ENCODE measurements at regions not wholly inside any gene's neighbourhood (a gene's known extent, or its start where the extent isn't known, plus 50 kb on each side); places are given as distances from the start of the nearest gene placed in this dataset.
A peak's percentile ranks its signal among the peaks of the same experiment; 100 is the strongest.

- TF ChIP-seq EZH2 (IDR thresholded peaks at IDR 0.05; ENCODE audit: low read length, missing control alignments): no peak
- TF ChIP-seq CTCF (conservative IDR thresholded peaks at IDR 0.05 in 1 of 2, IDR thresholded peaks at IDR 0.05 in 1 of 2; ENCODE audit: low read depth in 1 of 2, low read length in 2 of 2): no peak
- H4K20me1 ChIP-seq (ENCODE audit: control insufficient read depth, extremely low read depth, insufficient read depth, low read length): no peaks in the 10 kb centered on the region
- peak in 1 of 2 donors; percentile 1 for DNase-seq (ENCODE audit: low read depth in 2 of 2)
- no peaks in the 10 kb centered on the region for H3K9me3 ChIP-seq (ENCODE audit: control insufficient read depth, insufficient read depth, low read depth, low read length)
- H3K36me3 ChIP-seq (ENCODE audit: control insufficient read depth, insufficient read depth, low read length): no peaks in the 10 kb centered on the region
- H3K9ac ChIP-seq (ENCODE audit: insufficient read depth, low read length): no peak overlapping the region
- H3K4me2 ChIP-seq (ENCODE audit: extremely low read depth, insufficient read depth, low read length): no peak overlapping the region
- H2AFZ ChIP-seq (ENCODE audit: low read length): no peak overlapping the region
- no peak overlapping the region for H3K27ac ChIP-seq (ENCODE audit: insufficient read depth, low read length)
- H3K27me3 ChIP-seq (ENCODE audit: control insufficient read depth, insufficient read depth, low read length): no peaks in the 10 kb centered on the region
- H3K4me3 ChIP-seq (replicated peaks in 1 of 4; ENCODE audit: control extremely low read depth in 1 of 4, insufficient read depth in 1 of 4, low read depth in 3 of 4, low read length in 4 of 4): no peak overlapping the region
- no peaks in the 10 kb centered on the region for H3K4me1 ChIP-seq (ENCODE audit: control insufficient read depth, extremely low read depth, insufficient read depth, low read length)
- no peaks in the 10 kb centered on the region for H3K79me2 ChIP-seq (ENCODE audit: control insufficient read depth, insufficient read depth, low read length)
These were observed 642.3 kb upstream of the LINC00305 start for GRCh38 chr18:64791236-64791635.

GRCh38 chr18:64785686-64786085 is 636.8 kb upstream of the LINC00305 start:
- no peak for TF ChIP-seq CTCF (conservative IDR thresholded peaks at IDR 0.05 in 1 of 2, IDR thresholded peaks at IDR 0.05 in 1 of 2; ENCODE audit: low read depth in 1 of 2, low read length in 2 of 2)
- TF ChIP-seq EZH2 (IDR thresholded peaks at IDR 0.05; ENCODE audit: low read length, missing control alignments): no peak
- no peak overlapping the region for H3K9ac ChIP-seq (ENCODE audit: insufficient read depth, low read length)
- no peak for DNase-seq (ENCODE audit: low read depth in 2 of 2)

GRCh38 chr18:64777556-64777955 is 628.7 kb upstream of the LINC00305 start:
- TF ChIP-seq EZH2 (IDR thresholded peaks at IDR 0.05; ENCODE audit: low read length, missing control alignments) (no peak), CTCF (conservative IDR thresholded peaks at IDR 0.05 in 1 of 2, IDR thresholded peaks at IDR 0.05 in 1 of 2; ENCODE audit: low read depth in 1 of 2, low read length in 2 of 2) (no peak)
- no peak overlapping the region for H3K4me3 ChIP-seq (replicated peaks in 1 of 4; ENCODE audit: control extremely low read depth in 1 of 4, insufficient read depth in 1 of 4, low read depth in 3 of 4, low read length in 4 of 4)
- no peak for DNase-seq (ENCODE audit: low read depth in 2 of 2)
- H3K4me1 ChIP-seq (ENCODE audit: control insufficient read depth, extremely low read depth, insufficient read depth, low read length): no peaks in the 10 kb centered on the region
- no peak overlapping the region for H3K27ac ChIP-seq (ENCODE audit: insufficient read depth, low read length)
- no peak overlapping the region for H3K4me2 ChIP-seq (ENCODE audit: extremely low read depth, insufficient read depth, low read length)
- H3K9me3 ChIP-seq (ENCODE audit: control insufficient read depth, insufficient read depth, low read depth, low read length): no peaks in the 10 kb centered on the region
- H3K79me2 ChIP-seq (ENCODE audit: control insufficient read depth, insufficient read depth, low read length): no peaks in the 10 kb centered on the region
- no peak overlapping the region for H2AFZ ChIP-seq (ENCODE audit: low read length)
- H3K36me3 ChIP-seq (ENCODE audit: control insufficient read depth, insufficient read depth, low read length): no peaks in the 10 kb centered on the region
- no peak overlapping the region for H3K9ac ChIP-seq (ENCODE audit: insufficient read depth, low read length)
- H4K20me1 ChIP-seq (ENCODE audit: control insufficient read depth, extremely low read depth, insufficient read depth, low read length): no peaks in the 10 kb centered on the region
- H3K27me3 ChIP-seq (ENCODE audit: control insufficient read depth, insufficient read depth, low read length): no peaks in the 10 kb centered on the region

More at GRCh38 chr18:64785686-64786085, 636.8 kb upstream of the LINC00305 start:
- Histone ChIP-seq H4K20me1 (ENCODE audit: control insufficient read depth, extremely low read depth, insufficient read depth, low read length) (no peaks in the 10 kb centered on the region), H3K27ac (ENCODE audit: insufficient read depth, low read length) (no peak overlapping the region), H3K4me1 (ENCODE audit: control insufficient read depth, extremely low read depth, insufficient read depth, low read length) (no peaks in the 10 kb centered on the region), H3K9me3 (ENCODE audit: control insufficient read depth, insufficient read depth, low read depth, low read length) (no peaks in the 10 kb centered on the region), H3K27me3 (ENCODE audit: control insufficient read depth, insufficient read depth, low read length) (no peaks in the 10 kb centered on the region), H2AFZ (ENCODE audit: low read length) (no peak overlapping the region), H3K4me3 (replicated peaks in 1 of 4; ENCODE audit: control extremely low read depth in 1 of 4, insufficient read depth in 1 of 4, low read depth in 3 of 4, low read length in 4 of 4) (no peak overlapping the region), H3K36me3 (ENCODE audit: control insufficient read depth, insufficient read depth, low read length) (no peaks in the 10 kb centered on the region), H3K79me2 (ENCODE audit: control insufficient read depth, insufficient read depth, low read length) (no peaks in the 10 kb centered on the region), H3K4me2 (ENCODE audit: extremely low read depth, insufficient read depth, low read length) (no peak overlapping the region)

Data from fibroblast of lung (primary cell).